Activated CD4-positive, alpha-beta T cell treated with anti-CD3 and anti-CD28 coated beads, Interleukin-2, amount 10 ng/mL, durations not matched to agents 24 days and 14 days (primary cell): ENCODE measurements at regions not wholly inside any gene's neighbourhood (a gene's known extent, or its start where the extent isn't known, plus 50 kb on each side); places are given as distances from the start of the nearest gene placed in this dataset.

Experiments used
- DNase-seq: peaks from one replicate; pipeline ENCODE4 v3.0.0; 2022
- H3K27ac Mint-ChIP-seq: one replicate; pipeline ENCODE4 v1.8.0; 2022; ENCODE audit warnings: mild to moderate bottlenecking, mixed read lengths
- H3K27me3 Mint-ChIP-seq: one replicate; pipeline ENCODE4 v1.8.0; 2022; ENCODE audit warnings: mixed read lengths
- H3K36me3 Mint-ChIP-seq: one replicate; pipeline ENCODE4 v1.8.0; 2022; ENCODE audit warnings: low read depth, mild to moderate bottlenecking, mixed read lengths
- H3K4me1 Mint-ChIP-seq: one replicate; pipeline ENCODE4 v1.8.0; 2021; ENCODE audit warnings: mixed read lengths
- H3K4me3 Mint-ChIP-seq: one replicate; pipeline ENCODE4 v1.8.0; 2022; ENCODE audit warnings: mild to moderate bottlenecking, moderate library complexity, mixed read lengths
- H3K9me3 Mint-ChIP-seq: one replicate; pipeline ENCODE4 v1.8.0; 2021; ENCODE audit warnings: mixed read lengths
- intact Hi-C: fragments of 100-400 bp; cut with micrococcal nuclease; formaldehyde crosslinking; loops from one replicate; pipeline ENCODE4 v1.15.1; 2023

DNA sequence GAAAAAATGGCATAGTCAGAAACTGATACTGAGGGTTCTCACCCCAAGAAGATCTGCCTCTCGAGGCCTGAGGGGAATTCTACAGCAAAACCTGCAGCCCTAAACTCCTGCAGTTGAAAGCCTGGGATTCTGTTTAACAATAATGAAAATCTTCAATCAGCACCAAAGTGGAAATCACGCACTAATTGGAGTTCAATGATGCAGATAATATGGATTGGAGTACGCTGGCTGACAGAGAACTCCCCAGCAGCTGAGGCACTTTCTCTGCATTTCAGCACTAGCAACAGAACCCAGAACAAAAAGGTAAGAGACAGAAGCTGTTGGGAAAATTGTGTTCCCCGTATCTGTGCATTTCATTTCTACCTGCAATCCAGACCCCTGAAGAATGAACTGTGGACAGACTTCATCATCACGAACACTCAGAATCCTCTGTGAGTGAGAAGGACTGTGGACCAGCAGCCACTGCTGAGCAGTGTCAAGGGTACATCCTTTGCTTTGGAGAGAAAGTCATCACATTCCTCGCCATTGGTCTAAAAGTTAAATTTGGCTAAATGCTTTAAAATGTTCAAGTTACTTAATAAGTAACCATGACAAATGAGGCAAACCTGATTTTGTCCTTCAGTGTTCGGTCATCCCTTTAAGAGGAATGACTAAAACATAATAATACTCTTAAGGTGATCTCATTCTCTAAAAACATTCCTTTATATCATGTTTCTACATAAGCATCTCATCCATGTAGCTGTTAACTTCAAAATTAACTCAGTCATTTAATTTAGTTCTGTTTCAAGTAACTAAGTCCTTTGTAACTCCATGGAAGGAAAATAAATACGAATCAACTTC is 126.1 kb downstream of the GAS1 start:
- H3K36me3 Mint-ChIP-seq: no peaks in the 10 kb centered on the region
- H3K27me3 Mint-ChIP-seq: no peaks in the 10 kb centered on the region
- no peak for DNase-seq

DNA sequence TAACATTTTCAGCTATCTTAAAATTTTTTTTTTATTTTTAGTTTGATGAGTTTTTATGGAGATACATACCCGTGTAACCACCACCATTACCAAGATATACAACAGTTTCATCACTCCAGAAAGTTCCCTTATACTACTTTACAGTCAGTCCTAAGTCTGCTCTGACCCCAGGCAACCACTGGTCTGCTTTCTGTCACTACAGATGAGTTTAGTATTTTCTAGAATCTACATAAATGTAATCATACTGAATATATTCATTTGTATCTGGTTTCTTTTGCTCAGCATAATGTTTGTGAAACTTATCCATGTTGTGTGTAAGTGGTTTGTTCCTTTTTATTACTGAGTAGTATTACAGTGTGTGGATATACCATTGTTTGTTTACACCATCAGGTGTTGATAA is 127.8 kb downstream of the GAS1 start:
- intact Hi-C loops: no loop called here
- Mint-ChIP-seq H3K4me1 (no peaks in the 10 kb centered on the region), H3K36me3 (no peaks in the 10 kb centered on the region)

More for the DNA sequence above, 126.1 kb downstream of the GAS1 start:
- Mint-ChIP-seq H3K9me3 (no peaks in the 10 kb centered on the region), H3K27ac (no peak overlapping the region), H3K4me3 (no peak overlapping the region), H3K4me1 (no peaks in the 10 kb centered on the region)
- intact Hi-C loops: no loop called here

DNA sequence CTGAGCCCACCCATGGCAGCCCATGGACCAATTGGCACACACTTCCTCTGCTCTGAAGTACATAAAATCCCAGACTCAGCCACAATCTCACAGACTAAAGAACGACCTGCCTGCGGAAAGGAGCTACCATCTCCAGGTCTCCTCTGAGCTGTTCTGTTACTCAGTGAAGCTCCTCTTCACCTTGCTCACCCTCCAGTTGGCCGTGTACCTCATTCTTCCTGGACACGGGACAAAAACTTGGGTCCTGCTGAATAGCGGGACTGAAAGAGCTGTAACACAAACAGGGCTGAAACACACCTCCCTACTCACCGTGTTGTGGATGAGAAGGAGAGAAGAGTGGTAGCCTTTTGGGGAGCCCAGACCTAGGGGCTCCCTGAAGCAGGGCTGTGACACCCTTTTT is 128.7 kb downstream of the GAS1 start:
- Mint-ChIP-seq H3K4me3 (no peak overlapping the region), H3K27me3 (no peaks in the 10 kb centered on the region), H3K9me3 (no peaks in the 10 kb centered on the region), H3K4me1 (no peaks in the 10 kb centered on the region), H3K27ac (no peak overlapping the region), H3K36me3 (no peaks in the 10 kb centered on the region)
- intact Hi-C loops: no loop called here
- no peak for DNase-seq

More for the DNA sequence above, 127.8 kb downstream of the GAS1 start:
- no peak for DNase-seq
- H3K4me3 Mint-ChIP-seq: no peak overlapping the region
- no peaks in the 10 kb centered on the region for H3K9me3 Mint-ChIP-seq
- no peaks in the 10 kb centered on the region for H3K27me3 Mint-ChIP-seq
- no peak overlapping the region for H3K27ac Mint-ChIP-seq

DNA sequence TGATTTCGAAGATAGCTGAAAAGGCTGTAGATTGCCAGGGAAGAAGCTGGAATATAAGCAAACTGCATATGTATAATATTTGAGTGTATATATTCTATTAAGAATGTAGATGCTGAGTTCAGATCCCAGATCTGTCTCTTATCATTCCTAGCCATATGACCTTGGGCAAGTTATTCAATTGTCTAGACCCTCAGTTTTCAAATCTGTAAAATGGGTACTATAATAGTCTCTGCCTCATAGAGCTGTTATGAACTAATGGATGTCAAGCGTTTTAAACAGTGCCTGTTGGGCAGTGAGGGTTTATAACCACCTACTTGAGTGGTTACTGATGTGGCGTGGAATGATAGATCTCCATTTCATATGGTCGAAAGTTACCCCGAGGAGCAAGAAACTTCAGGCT is 130.4 kb downstream of the GAS1 start:
- Mint-ChIP-seq H3K27ac (no peak overlapping the region), H3K36me3 (no peaks in the 10 kb centered on the region), H3K27me3 (no peaks in the 10 kb centered on the region), H3K4me1 (no peaks in the 10 kb centered on the region), H3K4me3 (no peak overlapping the region), H3K9me3 (no peaks in the 10 kb centered on the region)
- intact Hi-C loops: no loop called here
- no peak for DNase-seq

DNA sequence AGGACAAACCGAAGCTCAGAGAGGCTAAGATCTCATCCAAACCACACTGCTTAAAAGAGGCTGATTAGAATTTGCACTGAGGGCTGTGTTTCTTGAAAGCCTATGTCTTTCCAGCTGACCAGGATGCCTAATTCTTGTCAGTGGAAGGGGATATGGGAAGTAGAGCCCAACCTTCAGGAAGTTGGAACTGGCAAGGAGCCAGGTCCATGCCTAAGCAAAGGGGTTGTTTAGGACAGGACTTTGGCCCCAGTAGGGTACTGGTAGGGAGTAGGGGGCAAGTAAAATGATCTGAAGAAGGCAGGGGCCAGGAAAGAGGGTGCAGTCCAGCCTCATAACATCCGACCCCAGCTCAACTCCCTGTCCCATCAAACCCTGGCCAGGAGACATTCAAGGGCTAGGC is 130.9 kb downstream of the GAS1 start:
- no peak overlapping the region for H3K27ac Mint-ChIP-seq
- no peaks in the 10 kb centered on the region for H3K36me3 Mint-ChIP-seq
- no peaks in the 10 kb centered on the region for H3K4me1 Mint-ChIP-seq
- no peaks in the 10 kb centered on the region for H3K9me3 Mint-ChIP-seq
- intact Hi-C loops: no loop called here
- H3K27me3 Mint-ChIP-seq: no peaks in the 10 kb centered on the region
- DNase-seq: no peak
- no peak overlapping the region for H3K4me3 Mint-ChIP-seq

DNA sequence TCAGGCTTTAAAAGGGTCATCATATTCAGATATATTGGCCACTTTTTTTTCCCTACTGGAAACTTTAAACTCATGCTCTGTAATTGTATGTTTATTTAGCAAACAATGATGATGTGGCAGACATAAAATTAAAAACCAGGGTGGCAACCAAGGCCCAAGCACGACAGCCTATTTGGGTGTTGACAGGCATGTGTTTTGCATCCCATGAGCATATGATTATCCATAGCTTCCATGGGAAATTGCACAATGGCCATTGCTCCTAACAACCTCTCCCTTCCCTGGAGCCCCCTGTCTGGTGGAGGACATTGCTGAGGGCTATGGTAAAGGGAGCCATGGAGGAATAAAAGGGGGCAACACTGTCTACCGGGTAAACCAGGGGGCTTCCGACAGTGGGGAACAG is 134.7 kb downstream of the GAS1 start:
- no peak for DNase-seq
- H3K4me1 Mint-ChIP-seq: no peaks in the 10 kb centered on the region
- no peak overlapping the region for H3K27ac Mint-ChIP-seq
- no peaks in the 10 kb centered on the region for H3K36me3 Mint-ChIP-seq
- intact Hi-C loops: no loop called here
- H3K9me3 Mint-ChIP-seq: no peaks in the 10 kb centered on the region
- H3K27me3 Mint-ChIP-seq: no peaks in the 10 kb centered on the region
- H3K4me3 Mint-ChIP-seq: no peak overlapping the region

DNA sequence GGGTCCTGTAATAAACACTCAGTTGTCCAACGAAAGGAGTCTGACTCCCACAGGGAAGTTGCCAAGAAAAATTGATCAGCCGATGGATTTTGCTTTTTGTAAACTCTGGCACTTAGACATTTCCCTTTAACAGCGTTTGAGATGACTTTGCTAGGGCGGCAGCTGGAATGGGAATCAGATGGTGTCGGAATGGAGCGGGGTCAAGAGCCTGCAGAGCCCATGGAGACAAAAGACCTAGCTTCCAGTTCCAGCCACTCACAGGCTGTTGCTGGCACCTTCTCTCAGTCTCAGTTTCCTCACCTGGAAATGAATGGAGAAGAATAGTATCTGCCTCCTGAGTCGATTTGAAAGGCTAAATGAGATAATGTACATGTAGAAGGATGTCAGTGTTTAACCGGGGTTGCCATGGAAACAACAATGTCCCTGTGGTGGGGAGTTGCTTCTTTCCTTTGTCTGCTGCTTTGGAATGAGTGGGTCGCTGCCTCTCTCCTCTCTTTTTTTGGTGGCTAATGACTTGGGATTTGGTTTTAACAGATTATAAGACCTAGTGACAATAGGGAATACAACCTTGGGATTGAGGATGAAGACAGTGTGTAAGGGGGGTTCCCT is 137.4 kb downstream of the GAS1 start:
- Mint-ChIP-seq H3K9me3 (no peaks in the 10 kb centered on the region), H3K4me3 (no peak overlapping the region), H3K27me3 (no peaks in the 10 kb centered on the region), H3K27ac (no peak overlapping the region), H3K36me3 (no peaks in the 10 kb centered on the region), H3K4me1 (no peaks in the 10 kb centered on the region)
- intact Hi-C loops: no loop called here
- no peak for DNase-seq

DNA sequence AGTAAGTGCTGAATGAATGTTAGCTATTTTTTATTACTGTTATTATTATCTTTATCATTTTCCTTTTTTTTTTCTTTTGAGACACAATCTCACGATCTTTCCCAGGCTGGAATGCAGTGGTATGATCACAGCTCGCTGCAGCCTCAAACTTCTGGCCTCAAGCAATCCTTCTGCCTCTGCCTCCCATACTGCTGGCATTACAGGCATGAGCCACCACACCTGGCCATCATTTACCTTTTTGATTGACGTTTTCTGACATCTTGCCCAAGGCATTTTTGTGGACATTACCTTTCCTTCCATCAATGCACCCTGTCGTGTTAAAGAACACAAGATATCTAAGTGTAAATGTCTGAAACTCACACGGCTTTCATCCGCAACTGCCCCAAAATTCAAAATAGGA is 138.2 kb downstream of the GAS1 start:
- intact Hi-C loops: no loop called here
- Mint-ChIP-seq H3K27me3 (no peaks in the 10 kb centered on the region), H3K27ac (no peak overlapping the region), H3K36me3 (no peaks in the 10 kb centered on the region), H3K4me1 (no peaks in the 10 kb centered on the region), H3K9me3 (no peaks in the 10 kb centered on the region), H3K4me3 (no peak overlapping the region)
- no peak for DNase-seq

DNA sequence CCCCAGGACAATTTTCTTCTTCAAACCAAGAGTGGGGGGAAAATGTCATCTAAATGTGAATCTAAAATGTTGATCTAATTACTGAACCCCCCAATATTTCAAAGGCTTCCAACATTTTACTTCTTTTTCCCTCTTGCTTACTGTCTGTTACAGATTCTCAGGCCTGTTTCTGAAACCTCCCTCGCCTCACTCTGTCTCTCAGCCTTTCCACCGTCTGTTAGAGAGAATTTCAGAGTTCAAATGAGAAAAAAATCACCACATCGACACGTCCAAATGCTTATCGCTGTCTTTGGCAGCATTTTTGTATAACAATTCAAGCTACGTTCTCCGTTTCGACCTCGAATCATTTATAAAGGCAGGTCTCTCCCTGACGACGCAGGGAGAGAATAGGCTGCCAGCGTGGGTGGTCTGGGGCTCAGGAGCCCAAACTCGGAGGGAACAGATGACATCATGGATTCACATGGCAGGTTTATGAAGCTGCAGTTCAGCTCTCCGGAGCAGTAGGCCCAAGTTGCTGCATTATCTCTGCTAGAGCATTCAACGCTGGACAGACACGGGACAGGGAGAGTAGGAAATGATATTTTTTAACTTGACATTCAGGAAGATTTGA is 139.8 kb downstream of the GAS1 start:
- H3K27ac Mint-ChIP-seq: no peak overlapping the region
- intact Hi-C loops: no loop called here
- H3K9me3 Mint-ChIP-seq: peaks cover 7% of the 10 kb centered on the region
- H3K4me1 Mint-ChIP-seq: no peaks in the 10 kb centered on the region
- no peak overlapping the region for H3K4me3 Mint-ChIP-seq
- H3K36me3 Mint-ChIP-seq: no peaks in the 10 kb centered on the region
- DNase-seq: no peak
- H3K27me3 Mint-ChIP-seq: no peaks in the 10 kb centered on the region

DNA sequence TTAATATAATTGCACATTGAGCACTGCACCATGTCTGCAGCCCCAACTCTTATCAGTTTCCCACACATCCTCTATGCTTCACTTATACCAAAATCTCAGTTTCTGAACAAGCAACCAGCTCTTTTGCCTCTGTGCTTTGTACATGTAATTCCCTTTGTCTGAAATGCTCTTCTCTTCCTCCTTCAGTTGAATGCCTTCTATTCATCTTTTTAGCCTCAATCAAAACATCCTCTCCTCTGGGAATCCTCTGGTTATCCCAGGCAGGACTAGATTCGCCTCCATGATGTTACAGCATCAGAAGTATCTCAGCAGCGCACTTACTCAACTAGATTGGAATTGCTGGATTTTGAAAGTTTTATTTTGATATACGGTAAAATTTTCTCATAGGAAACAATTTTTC is 143.3 kb downstream of the GAS1 start:
- Mint-ChIP-seq H3K4me3 (no peak overlapping the region), H3K27ac (no peak overlapping the region)
- intact Hi-C loops: no loop called here

DNA sequence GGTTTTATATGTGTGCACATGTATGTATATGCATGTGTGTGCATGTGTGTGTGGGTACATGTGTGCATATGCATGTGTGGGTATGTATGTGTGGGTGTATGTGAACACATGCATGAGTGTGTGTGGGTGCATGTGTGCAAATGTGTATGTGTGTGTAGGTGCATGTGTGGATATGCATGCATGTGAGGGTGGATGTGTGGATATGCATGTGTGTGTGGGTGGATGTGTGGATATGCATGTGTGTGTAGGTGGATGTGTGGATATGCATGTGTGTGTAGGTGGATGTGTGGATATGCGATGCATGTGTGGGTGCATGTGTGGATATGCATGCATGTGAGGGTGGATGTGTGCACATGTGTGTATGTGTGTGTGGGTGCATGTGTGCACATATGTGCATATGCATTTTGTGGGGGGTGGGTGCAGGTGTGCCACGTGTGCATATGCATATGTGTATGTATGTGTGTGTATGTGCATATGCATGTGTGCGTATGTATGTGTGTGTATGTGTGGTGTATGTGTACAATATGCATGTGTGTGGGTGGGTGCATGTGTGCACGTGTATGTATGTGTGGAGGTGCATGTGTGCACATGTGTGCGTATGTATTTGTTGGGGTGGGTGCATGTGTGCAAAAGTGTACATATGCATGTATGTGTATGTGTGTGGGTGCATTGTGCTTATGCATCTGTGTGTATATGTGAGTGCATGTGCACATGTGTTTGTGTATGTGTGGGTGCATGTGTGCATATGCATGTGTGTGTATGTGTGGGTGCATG is 144.2 kb downstream of the GAS1 start:
- no peak overlapping the region for H3K27ac Mint-ChIP-seq
- no peaks in the 10 kb centered on the region for H3K36me3 Mint-ChIP-seq
- no peaks in the 10 kb centered on the region for H3K4me1 Mint-ChIP-seq
- no peak for DNase-seq
- H3K9me3 Mint-ChIP-seq: peaks cover 7% of the 10 kb centered on the region
- H3K27me3 Mint-ChIP-seq: no peaks in the 10 kb centered on the region
- H3K4me3 Mint-ChIP-seq: no peak overlapping the region
- intact Hi-C loops: no loop called here

More for the DNA sequence above, 143.3 kb downstream of the GAS1 start:
- Mint-ChIP-seq H3K27me3 (no peaks in the 10 kb centered on the region), H3K9me3 (peaks cover 7% of the 10 kb centered on the region), H3K4me1 (no peaks in the 10 kb centered on the region), H3K36me3 (no peaks in the 10 kb centered on the region)
- no peak for DNase-seq

DNA sequence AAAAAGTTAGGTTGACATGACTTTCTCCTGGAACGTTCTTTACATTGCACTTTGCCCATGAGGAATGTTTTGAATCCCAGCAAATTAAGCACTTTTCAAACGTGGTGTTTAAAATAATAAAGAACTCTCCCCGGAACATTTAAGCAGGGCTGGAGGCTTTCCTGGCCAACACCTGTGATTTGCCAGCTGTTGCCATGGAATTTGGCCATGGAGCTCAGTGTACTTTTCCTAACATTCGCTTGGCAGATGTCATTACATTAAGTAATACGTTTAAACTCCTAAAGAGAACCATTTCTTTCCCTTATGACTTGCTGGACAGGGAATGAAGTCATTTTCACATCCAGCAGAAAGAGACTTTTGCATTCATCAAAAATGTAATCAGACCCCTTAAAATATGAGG is 146.1 kb downstream of the GAS1 start:
- Mint-ChIP-seq H3K4me3 (no peak overlapping the region), H3K27ac (no peak overlapping the region), H3K4me1 (no peaks in the 10 kb centered on the region), H3K27me3 (no peaks in the 10 kb centered on the region), H3K9me3 (peaks cover 7% of the 10 kb centered on the region), H3K36me3 (no peaks in the 10 kb centered on the region)
- DNase-seq: no peak
- intact Hi-C loops: no loop called here

DNA sequence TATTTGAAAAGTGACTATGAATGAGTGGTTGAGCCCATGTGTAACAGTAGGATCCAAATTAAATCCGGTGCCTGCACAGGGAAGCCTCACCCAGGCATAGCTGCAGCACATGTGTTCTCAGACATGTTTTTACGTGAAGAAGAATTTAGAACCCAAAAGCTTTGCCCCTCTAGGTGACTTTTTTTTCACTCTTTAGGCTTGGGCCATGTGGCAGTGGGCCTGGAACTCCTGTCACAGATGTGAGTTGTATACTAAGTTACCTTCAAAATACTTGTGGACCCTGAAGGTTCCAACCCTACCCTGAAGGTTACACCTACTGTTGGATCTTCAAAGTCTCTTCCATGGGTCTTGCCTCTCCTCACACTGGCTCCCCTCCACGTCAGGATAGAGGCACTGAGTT is 146.6 kb downstream of the GAS1 start:
- Mint-ChIP-seq H3K4me3 (no peak overlapping the region), H3K36me3 (no peaks in the 10 kb centered on the region), H3K4me1 (no peaks in the 10 kb centered on the region), H3K27me3 (no peaks in the 10 kb centered on the region), H3K9me3 (peaks cover 7% of the 10 kb centered on the region), H3K27ac (no peak overlapping the region)
- intact Hi-C loops: no loop called here
- no peak for DNase-seq

DNA sequence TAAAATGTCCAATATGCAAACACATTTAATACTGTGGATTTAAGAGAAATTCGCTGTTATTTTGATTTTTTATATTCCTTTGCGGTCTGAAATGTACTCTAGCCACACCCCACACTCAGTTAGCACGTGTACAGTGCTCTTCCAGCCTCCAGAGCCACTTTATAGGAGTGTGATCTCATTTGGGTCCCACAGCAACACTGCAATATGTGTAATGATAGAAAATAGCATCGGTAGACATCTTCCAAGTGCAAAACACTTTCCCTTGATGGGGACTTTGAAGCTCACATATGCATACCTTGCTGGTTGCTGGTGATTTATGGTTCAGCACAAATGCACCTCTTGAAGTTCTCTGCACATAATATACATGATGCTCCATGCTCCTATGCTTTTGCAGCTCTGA is 148.3 kb downstream of the GAS1 start:
- no peaks in the 10 kb centered on the region for H3K36me3 Mint-ChIP-seq
- H3K27me3 Mint-ChIP-seq: no peaks in the 10 kb centered on the region
- H3K27ac Mint-ChIP-seq: no peak overlapping the region
- no peak overlapping the region for H3K4me3 Mint-ChIP-seq
- intact Hi-C loops: no loop called here
- no peaks in the 10 kb centered on the region for H3K4me1 Mint-ChIP-seq
- peaks cover 7% of the 10 kb centered on the region for H3K9me3 Mint-ChIP-seq
- no peak for DNase-seq
